HG02642 (cell line): ENCODE measurements at regions not wholly inside any gene's neighbourhood (a gene's known extent, or its start where the extent isn't known, plus 50 kb on each side); places are given as distances from the start of the nearest gene placed in this dataset.
"Not testable (repeated sequence)": the region's sequence is repeated elsewhere in the genome, so short reads cannot be mapped to it uniquely, and the experiment has no call there.

Experiments
- ATAC-seq: cut with Tn5 transposase; IDR thresholded peaks from one replicate; pipeline ENCODE4 v1.9.1; 2021; ENCODE audit warnings: mild to moderate bottlenecking; ENCODE audit not compliant: unreplicated experiment, poor library complexity

DNA sequence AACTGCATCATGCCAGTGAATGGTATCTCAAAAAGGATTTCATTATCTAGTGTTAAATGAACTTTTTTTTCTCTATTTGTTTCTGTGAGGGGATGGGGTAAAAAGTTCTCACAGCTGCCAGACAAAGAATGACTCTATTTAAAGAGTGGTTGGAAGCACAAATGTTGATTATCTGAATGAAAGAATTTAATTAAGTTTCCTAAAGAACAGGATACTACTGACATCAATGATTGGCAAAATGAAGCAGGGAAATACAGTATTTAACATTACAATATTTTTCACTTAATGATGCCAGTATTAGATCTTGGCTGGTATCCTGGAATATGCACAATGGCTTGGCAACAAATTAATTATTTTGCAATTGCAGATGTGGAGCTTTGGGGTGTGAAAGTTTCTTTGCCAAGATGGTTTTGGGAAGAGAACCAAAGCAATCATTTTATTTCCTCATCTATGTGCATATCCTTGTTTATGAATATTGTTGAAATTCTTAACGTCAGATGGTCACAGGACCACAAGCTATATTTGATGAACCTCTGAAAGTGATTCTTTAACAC is 336.8 kb downstream of the ARL4A start:
- no peak for ATAC-seq

DNA sequence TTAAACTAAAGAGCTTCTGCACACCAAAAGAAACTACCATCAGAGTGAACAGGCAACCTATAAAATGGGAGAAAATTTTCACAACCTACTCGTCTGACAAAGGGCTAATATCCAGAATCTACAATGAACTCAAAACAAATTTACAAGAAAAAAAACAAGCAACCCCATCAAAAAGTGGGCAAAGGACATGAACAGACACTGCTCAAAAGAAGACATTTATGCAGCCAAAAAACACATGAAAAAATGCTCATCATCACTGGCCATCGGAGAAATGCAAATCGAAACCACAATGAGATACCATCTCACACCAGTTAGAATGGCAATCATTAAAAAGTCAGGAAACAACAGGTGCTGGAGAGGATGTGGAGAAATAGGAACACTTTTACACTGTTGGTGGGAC is 337.6 kb downstream of the ARL4A start:
- ATAC-seq: not testable (repeated sequence)

DNA sequence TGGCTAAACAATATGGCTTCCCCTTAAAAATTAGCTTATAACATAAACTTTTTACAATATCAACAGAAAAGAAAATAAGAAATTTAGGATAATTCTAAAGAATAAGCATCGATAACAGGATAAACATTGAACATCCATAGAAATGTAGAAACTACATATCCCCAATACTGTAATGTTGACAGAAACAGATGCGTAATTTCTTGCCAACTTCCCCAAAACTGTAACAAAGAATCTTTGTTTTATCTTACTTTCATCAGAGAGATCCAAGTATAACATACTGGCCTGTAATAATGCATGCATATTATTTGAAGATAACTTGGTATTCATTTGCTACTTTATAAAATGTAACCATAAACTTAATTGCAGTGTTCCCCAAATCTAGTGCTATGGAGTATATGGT is 339.9 kb downstream of the ARL4A start:
- ATAC-seq: no peak

DNA sequence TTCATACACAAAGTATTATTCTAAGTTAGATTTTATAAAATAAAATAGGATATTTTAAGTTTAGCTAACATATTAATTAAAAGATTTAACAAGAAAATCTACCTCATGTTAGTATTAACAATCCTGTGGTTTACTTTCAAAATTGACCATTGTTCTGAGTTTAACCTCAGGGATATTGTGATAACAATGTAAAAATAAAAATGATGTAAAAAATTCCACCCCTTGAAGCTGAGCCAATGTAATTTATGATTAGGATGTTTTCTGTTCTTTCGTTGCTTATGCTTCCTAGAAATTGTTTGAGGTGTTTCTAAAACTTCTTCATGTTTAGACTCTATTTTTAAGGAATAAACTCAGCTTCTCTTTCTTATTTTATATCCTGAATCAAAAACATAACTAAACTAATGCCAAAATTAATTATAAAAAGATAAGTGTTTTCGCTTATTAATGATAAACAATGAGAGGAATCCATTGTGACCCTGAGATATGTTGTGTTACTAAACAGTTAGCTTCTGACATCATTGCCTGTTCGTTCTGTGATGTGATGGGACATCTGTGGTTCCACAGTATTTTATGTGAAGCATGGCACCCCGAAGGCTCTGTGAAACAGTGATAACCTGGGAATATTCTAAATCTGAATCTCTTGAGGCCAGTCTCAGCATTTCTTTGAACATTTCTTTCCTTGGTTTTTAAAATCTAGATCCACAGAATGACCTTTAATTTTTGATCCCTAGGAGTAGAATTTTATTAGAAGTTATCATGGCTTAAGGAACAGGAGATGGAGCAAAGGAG is 340.8 kb downstream of the ARL4A start:
- ATAC-seq: no peak

DNA sequence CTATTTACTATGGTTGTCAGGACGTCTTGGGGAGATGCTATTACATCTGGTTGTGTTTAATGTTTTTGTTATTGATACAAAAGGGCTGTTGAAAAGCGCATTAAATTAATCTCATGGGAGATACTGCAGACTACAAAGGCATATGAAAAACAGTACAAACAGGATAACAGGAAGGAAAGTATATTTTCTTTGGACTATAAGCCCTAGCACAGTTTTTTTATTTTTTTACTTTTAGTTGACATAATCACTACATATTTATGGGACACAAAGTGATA is 341.3 kb downstream of the ARL4A start:
- no peak for ATAC-seq

DNA sequence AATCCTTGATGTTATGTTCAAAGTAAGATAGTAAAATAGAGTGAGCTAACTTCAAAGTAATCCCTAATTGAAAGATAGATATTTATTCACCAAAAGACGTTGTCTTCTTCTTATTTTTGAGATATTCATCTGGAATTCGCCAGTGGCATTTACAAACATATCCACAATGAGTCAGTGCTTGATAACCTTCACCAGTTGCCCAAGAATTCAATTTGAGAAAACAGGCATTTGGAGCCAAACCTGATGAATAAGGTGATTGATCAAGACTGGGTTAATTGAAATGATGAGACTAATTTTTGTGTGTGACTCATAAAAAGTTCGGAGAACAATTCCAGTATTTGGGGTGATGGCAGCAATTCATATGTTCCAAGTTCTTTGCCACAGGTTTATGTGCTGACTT is 344.0 kb downstream of the ARL4A start:
- ATAC-seq: no peak

DNA sequence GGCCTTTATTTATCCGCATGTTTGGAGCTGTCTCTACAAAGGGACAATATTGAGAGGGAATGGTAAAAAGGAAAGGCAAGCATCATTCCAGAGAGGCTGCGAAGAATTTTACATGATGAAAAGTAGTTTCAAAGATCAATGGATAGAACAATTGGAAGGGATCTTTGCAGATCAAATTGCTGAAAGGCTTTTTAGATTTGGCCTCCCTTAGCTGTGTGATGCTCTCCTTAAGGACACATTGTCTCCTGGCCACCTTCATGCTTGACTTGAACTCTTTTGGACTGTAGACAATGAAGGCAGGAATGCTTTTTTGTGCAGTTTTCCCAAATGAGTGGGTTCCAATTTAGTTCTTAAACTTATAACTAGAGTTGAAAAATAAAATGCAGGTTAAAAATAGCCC is 344.7 kb downstream of the ARL4A start:
- ATAC-seq: no peak

DNA sequence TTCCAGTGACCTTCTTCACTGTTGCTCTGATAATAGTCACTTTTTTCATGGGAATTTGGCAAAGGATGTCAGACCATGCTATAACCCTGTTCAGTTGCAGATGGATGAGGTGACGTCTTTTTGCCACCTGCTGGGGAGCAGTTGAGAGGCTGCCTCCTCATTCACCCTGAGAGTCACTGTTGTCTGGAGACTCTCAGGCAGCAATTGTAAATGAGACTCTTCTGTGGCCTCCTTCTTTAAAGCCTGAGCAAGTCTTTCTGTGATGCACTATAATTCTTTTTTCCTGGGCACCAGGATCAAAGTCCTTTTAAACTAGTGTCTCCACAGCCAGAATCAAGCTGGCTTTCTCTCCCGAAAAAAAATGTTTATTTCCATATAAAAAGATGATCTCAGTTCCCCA is 345.1 kb downstream of the ARL4A start:
- no peak for ATAC-seq

DNA sequence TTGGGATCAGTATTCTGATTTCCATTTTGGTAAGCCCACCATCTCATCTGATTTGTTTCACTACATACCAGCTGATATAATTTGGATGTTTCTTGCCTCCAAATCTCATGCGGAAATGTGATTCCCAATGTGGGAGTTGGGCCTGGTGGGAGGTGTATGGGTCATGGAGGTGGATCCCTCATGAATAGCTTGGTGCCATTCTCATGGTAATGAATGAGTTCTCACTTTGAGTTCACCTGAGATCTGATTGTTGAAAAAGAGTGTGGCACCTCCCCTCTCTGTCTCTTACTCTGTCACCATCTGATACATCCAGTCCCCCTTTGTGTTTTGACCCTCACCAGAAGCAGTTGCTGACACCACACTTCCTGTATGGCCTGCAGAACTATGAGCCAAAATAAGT is 347.3 kb downstream of the ARL4A start:
- no peak for ATAC-seq

DNA sequence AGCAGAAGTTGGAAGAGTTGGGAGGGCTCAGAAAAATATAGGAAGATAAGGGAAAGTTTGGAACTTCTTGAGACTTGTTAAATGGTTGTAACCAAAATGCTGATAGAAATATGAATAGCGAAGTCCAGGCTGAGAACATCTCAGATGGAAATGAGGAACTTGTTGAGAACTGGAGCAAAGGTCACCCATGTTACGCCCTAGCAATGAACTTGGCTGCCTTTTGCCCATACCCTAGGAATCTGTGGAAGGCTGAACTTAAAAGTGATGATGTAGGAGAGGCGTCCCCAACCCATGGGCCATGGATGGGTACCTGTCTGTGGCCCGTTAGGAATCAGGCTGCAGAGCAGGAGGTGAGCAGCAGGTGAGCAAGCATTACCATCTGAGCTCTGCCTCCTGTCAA is 347.8 kb downstream of the ARL4A start:
- ATAC-seq: no peak

DNA sequence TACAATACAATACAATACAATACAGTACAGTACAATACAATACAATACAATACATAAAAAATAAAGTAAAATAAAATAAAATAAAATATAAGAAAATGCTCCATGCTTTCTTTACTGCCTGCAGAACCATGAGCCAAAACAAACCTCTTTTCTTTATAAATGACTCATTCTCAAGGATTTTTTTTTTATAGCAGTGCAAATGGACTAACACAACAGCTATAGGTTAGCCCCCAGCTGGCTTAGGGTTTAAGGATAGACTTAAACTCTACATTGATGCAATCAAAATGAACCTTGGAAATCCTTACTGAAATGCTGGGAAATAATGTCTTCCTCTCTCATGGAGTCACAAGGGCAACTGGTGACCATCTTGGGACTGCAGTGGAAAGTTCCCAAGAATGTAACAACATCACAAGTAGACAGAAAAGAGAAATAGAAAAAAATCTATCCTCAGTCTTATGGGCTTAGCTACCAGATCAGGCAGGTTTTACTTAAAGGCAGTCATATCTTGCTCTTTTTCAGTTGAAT is 348.9 kb downstream of the ARL4A start:
- ATAC-seq: no peak

DNA sequence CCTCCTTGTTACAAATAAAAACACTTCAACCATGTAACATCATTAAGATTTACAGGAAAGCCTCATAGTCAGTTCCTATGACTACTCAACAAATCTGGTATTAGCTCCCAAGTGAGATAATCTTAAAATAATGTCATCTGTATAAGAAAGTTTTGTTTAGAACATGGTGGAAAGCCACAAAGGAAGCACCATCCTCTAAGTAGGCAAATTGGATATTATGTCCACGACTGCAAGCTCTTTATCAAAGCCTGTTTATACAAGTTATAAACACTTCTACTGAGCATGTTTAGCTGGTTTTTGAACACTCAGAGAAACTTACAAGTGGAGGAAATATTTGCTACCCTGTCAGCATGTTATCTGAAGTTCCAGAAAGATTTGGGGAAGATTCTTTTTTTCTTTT is 349.8 kb downstream of the ARL4A start:
- no peak for ATAC-seq

DNA sequence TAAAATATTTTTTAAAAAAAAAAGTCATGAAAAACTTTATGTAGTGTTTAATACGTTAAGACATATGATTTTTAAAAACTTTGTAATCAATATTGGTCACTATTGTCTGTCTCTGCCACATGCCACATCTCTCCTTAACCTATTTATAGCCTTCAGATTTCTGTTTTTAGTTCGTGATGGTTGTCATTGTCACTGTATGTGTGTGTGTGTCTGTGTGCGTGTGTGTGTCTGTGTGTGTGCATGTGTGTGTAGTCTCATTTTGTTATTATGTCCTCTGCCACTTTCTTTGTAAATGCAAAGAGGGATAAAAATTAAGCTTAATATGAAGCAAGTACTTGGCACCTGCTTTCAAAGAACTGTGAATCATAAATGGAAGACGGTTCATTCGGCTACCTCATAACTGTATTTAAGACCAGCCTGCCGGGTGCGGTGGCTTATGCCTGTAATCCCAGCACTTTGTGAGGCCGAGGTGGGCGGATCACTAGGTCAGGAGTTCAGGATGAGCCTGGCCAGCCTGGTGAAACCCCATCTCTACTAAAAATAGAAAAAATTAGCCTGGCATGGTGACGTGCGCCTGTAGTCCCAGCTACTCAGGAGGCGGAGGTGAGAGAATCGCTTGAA is 354.0 kb downstream of the ARL4A start:
- ATAC-seq: no peak

DNA sequence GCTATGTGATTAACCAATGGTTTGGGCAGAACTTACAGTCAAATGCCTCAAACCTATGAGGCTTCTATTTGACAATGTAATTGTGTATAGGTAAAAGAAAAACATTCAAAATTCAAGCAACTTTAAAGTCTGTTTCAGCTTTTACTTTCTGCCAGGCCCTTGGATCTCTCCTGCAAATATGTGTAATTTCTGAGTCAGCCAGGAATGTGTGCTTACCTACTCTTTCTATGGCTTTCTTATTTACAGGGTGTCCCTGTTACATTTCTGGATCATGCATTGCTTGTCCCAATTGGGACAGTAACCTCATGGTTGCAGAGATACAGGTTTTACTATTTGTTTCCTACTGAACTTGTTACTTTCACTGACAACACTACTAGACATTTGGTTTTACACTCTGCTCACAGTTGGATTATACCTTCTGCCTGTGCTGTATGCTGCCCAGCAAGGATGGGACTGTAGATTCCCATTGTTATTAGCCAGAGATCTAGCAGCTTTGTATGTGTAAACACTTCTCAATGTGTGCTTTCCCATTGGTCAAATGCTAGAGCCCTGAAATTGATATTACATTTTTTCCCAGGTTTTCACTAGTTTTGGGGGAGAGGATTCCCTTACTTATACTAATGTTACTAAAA is 355.3 kb downstream of the ARL4A start:
- ATAC-seq: no peak

DNA sequence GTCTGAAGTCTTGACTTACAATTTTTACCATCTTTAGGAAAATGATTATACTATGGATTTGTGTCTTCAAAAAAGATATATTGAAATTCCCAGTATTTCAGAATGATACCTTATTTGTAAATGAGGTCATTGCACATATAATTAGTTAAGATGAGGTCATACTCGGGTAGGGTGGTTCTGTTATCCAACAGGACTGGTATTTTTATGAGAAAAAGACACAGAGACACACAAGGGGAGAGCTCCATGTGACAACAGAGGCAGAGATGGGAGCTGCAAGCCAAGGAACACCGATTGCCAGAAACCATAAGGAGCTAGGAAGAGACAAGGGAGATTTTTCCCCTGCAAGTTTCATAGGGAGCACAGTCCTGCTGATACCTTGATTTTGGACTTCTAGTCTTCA is 356.9 kb downstream of the ARL4A start:
- no peak for ATAC-seq

DNA sequence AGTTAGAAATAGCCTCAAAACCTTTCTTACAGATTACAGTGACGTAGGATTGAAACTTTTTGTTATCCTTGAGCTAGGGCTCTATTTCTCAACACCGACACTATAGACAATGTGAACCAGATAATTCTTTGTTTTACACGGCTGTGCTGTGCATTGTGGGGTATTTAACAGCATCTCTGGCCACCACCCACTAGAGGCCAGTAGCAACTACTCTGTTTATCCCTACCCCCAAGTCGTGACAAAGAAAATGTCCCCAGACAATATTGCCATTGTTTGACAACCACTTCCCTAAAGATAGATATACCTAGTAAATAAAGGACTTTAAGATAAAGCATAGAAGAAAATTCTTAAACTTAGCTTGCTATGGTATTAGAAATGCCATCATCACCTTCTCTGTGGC is 359.6 kb downstream of the ARL4A start:
- ATAC-seq: peak; percentile 48

DNA sequence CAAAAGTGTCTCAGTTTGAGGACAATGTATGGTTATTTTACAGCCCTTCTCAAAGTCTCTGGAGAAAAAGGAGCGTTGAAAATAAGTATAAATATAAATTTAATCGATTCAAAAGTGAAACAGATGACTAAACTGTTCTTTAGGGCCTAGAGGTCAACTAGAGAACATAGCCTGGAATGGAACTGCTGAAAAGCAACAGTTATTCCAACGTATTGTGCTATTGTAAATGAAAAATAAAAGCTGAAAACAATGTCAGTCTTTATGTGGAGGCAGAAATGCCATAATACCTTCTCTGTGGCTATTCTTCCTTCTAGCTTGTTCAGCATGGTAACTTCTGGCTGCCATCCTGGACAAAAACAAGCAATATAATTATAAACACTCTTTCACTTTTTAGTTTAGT is 362.5 kb downstream of the ARL4A start:
- ATAC-seq: no peak

DNA sequence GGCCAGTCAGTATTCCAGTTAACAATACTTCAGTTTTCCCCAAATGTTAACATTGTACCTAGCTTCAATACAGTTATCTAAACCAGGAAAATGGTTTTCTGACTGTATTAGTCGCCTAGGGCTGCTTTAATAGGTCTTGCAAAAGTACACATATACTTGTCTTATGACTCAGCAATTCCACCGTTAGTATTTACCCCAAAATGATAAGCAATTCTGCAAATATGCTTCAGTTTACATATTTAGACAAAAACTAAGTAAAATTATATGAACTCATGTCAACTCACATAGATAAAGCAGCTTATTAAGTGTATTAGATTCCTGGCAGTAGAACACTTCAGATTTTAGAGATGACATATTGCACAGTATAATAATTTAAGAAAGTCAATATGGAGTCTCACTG is 363.3 kb downstream of the ARL4A start:
- ATAC-seq: no peak

DNA sequence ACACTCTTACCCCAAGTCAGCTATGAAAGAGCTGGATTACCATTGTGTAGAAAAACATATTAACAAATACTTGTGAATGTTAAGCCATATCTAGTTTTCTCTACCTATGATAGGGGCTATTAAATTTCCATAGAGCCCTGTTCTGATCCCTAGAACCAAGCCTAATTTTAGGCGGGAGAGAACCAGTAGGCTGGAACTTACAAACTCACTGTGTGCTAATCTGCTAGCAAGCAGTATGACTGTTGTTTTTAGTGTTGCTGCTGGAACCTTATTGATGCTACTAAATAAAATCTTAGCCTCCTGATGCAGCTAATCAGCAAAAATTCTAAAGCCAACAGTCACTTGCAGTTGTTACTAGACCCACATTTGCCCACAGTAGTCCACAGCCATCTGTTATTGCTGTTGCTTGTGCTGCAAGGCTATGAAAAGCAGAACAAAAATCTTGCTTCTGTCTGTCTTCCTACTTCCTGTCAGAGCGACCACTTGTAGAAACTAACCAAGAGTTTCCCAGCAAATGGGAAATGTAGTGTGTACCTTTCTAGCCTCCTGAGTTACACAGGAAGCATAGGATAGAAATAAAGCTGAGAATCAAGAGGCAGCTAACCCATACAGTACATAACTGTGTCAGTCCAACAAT is 368.4 kb downstream of the ARL4A start:
- ATAC-seq: no peak

DNA sequence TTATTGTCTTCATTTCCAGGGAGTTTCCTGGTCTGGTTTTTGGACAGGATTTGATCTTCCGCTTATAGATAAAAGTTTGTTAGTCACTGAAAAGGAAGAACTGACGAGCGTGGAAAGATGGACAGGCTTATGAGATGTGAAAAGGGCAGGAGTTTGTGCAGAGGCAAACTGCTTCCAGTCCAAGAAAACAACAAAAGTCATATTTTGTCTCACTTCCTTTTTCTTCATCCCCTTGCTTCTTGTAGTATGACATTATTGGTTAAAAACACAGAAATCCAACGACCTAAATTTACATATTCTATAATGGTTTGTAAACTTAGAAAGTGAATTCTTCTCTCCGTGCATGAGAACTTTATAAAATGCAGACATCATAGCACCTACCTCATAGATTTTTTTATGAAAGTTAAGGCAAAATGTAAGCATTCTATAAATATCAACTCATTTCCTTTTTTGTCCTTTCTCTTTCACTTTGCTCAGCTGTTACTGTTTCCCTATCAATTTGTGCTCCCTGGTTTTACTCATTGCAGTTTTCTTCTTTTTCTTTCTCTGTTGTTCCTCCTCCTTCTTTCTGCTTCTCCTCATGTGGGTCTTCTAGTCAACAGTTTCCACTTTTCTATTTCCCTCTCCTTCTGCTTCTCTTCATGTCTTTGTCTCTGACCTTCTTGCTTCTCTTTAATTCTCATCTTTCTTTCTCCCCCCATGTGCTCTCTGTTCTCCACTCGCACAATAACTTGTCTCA is 370.2 kb downstream of the ARL4A start:
- ATAC-seq: peak; percentile 95
